ENCODE measurements at regions not wholly inside any gene's neighbourhood (a gene's known extent, or its start where the extent isn't known, plus 50 kb on each side); places are given as distances from the start of the nearest gene placed in this dataset.

GRCh38 chr1:193733674-193734073 lies 547.3 kb upstream of the B3GALT2 start:
- TF ChIP-seq CTCF (IDR thresholded peaks at IDR 0.05; ENCODE audit: poor library complexity) (no peak), EZH2phosphoT487 (IDR thresholded peaks at IDR 0.05; ENCODE audit: low read depth, severe bottlenecking, unreplicated experiment) (no peak)
